PC-3 (cell line): ENCODE measurements at regions not wholly inside any gene's neighbourhood (a gene's known extent, or its start where the extent isn't known, plus 50 kb on each side); places are given as distances from the start of the nearest gene placed in this dataset.

ENCODE experiments used
- EZH2 ChIP-seq: fragments of 300-600 bp; sonication (generic); IDR thresholded peaks from one replicate; pipeline ENCODE4 v1.6.1; 2017; ENCODE audit warnings: antibody characterized with exemption, mild to moderate bottlenecking, low read length; ENCODE audit not compliant: unreplicated experiment
- TF ChIP-seq, protein P1 (sequence below): fragments of 300-600 bp; sonication (generic); conservative IDR thresholded peaks from 2 replicates; pipeline ENCODE4 v1.5.1; 2017; ENCODE audit warnings: antibody characterized with exemption, low read depth, mild to moderate bottlenecking, low read length

DNA sequence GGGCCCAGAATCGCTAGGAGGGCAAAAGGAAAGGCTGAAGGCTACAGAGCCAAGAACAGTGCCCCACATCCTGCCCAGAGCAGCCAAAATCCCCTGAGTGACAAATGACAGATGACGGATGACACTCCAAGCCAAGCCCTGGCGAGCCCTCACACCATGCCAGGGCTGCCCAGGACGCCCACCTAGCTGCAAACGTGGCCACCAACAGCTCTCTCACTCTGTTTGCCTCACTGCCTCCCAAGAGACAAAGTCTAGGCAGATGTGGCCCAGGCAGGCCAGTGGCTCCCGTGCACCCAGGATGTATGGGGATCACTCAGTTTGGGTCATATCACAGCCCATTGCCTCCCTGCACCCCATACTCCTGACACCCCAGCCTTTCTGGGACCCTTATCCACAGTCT is 270.1 kb upstream of the NSMCE3 start:
- TF ChIP-seq, protein P1, sequence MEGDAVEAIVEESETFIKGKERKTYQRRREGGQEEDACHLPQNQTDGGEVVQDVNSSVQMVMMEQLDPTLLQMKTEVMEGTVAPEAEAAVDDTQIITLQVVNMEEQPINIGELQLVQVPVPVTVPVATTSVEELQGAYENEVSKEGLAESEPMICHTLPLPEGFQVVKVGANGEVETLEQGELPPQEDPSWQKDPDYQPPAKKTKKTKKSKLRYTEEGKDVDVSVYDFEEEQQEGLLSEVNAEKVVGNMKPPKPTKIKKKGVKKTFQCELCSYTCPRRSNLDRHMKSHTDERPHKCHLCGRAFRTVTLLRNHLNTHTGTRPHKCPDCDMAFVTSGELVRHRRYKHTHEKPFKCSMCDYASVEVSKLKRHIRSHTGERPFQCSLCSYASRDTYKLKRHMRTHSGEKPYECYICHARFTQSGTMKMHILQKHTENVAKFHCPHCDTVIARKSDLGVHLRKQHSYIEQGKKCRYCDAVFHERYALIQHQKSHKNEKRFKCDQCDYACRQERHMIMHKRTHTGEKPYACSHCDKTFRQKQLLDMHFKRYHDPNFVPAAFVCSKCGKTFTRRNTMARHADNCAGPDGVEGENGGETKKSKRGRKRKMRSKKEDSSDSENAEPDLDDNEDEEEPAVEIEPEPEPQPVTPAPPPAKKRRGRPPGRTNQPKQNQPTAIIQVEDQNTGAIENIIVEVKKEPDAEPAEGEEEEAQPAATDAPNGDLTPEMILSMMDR, result no peak
- no peak for TF ChIP-seq EZH2
